ENCODE measurements at regions not wholly inside any gene's neighbourhood (a gene's known extent, or its start where the extent isn't known, plus 50 kb on each side); places are given as distances from the start of the nearest gene placed in this dataset.
"Not testable (repeated sequence)": the region's sequence is repeated elsewhere in the genome, so short reads cannot be mapped to it uniquely, and the experiment has no call there.

GRCh38 chr17:47066841-47067682 is 88.0 kb upstream of the RPRML start:
- DNase-seq (ENCODE audit: low read depth in 2 of 2): peak; percentile 38 to 50

GRCh38 chr17:47066095-47066494 is 87.0 kb upstream of the RPRML start:
- no peak for DNase-seq (ENCODE audit: low read depth in 2 of 2)

GRCh38 chr17:47064684-47065083 is 85.6 kb upstream of the RPRML start:
- no peak for DNase-seq (ENCODE audit: low read depth in 2 of 2)

GRCh38 chr17:47063475-47063874 is 84.4 kb upstream of the RPRML start:
- DNase-seq (ENCODE audit: low read depth in 2 of 2): no peak

DNA sequence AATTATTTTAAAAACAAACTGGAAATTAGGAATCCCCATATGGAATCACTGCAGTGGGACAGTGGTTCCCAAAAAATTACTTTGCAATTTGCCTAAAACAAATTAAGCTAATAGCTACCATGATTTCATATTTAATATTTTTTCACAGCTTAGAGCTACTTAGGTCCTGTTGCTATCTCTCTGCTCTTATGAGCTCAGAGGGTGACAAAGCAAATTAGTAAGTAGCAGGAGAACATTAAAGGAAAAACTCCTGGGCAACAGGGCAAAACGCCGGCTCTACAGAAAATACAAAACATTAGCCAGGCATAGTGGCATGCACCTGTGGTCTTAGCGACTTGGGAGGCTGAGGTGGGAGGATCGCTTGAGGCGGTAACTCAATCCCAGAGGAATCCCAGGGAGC is 83.8 kb upstream of the RPRML start:
- DNase-seq (ENCODE audit: low read depth in 2 of 2): not testable (repeated sequence)

GRCh38 chr17:47060005-47060404 is 81.0 kb upstream of the RPRML start:
- not testable (repeated sequence) for DNase-seq (ENCODE audit: low read depth in 2 of 2)

DNA sequence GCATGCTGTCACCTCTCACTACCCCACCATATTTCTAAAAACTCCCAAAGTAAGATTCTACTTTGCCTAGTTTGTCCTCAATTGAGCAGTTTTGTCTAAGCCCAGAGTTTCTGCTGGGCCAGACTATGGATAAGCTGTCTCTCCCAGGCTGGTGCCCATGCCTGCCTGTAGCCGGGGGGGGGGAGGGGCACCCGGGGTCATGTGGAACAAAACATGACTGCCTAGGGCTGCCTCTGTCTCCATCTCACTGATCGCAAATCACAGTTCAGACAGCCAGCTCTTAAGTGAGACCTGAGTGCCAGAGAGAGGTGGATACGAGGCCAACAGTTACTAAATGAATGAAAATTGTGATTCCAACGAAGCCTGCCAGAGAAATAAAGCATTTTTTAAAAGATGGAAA is 78.8 kb upstream of the RPRML start:
- DNase-seq (ENCODE audit: low read depth in 2 of 2): no peak

GRCh38 chr17:47057279-47057678 is 78.2 kb upstream of the RPRML start:
- DNase-seq (ENCODE audit: low read depth in 2 of 2): not testable (repeated sequence)

DNA sequence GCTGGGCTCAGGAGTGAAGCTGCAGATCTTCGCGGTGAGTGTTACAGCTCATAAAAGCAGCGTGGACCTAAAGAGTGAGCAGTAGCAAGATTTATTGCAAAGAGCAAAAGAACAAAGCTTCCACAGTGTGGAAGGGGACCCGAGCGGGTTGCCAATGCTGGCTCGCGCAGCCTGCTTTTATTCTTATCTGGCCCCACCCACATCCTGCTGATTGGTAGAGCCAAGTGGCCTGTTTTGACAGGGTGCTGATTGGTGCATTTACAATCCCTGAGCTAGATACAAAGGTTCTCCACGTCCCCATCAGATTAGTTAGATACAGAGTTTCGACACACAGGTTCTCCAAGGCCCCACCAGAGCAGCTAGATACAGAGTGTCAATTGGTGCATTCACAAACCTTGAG is 77.6 kb upstream of the RPRML start:
- DNase-seq (ENCODE audit: low read depth in 2 of 2): not testable (repeated sequence)

Measured in stimulated activated CD4-positive, alpha-beta T cell treated with anti-CD3 and anti-CD28 coated beads, Interleukin-1b, Interleukin-23, amount 100 ng/mL, for 1 hour (primary cell).